ENCODE measurements at regions not wholly inside any gene's neighbourhood (a gene's known extent, or its start where the extent isn't known, plus 50 kb on each side); places are given as distances from the start of the nearest gene placed in this dataset.

- no peak overlapping the region for H3K27ac ChIP-seq (ENCODE audit: low read depth)
- no peak for DNase-seq (ENCODE audit: extremely low spot score)
- no peaks in the 10 kb centered on the region for H3K36me3 ChIP-seq (ENCODE audit: insufficient read depth)
- no peak overlapping the region for H3K4me3 ChIP-seq (ENCODE audit: low read depth, low read length)
- no peaks in the 10 kb centered on the region for H3K4me1 ChIP-seq (ENCODE audit: insufficient read depth)
These were observed 607.2 kb upstream of the CLINT1 start for GRCh38 chr5:158466191-158466590.

- Histone ChIP-seq H3K4me3 (ENCODE audit: low read depth, low read length) (no peak overlapping the region), H3K36me3 (ENCODE audit: insufficient read depth) (no peaks in the 10 kb centered on the region), H3K4me1 (ENCODE audit: insufficient read depth) (no peaks in the 10 kb centered on the region), H3K27ac (ENCODE audit: low read depth) (no peak overlapping the region)
- WGBS: 75% methylated on average over 6 of the region's 6 CpGs
- DNase-seq (ENCODE audit: extremely low spot score): no peak
These were observed 606.4 kb upstream of the CLINT1 start for GRCh38 chr5:158465086-158465972.

GRCh38 chr5:158464383-158464782 lies 605.4 kb upstream of the CLINT1 start:
- H3K27ac ChIP-seq (ENCODE audit: low read depth): no peak overlapping the region
- H3K36me3 ChIP-seq (ENCODE audit: insufficient read depth): no peaks in the 10 kb centered on the region
- H3K4me1 ChIP-seq (ENCODE audit: insufficient read depth): no peaks in the 10 kb centered on the region
- no peak for DNase-seq (ENCODE audit: extremely low spot score)
- no peak overlapping the region for H3K4me3 ChIP-seq (ENCODE audit: low read depth, low read length)
- WGBS: 62% methylated on average over 1 of the region's 1 CpG

- H3K27ac ChIP-seq (ENCODE audit: low read depth): no peak overlapping the region
- H3K36me3 ChIP-seq (ENCODE audit: insufficient read depth): no peaks in the 10 kb centered on the region
- H3K4me1 ChIP-seq (ENCODE audit: insufficient read depth): no peaks in the 10 kb centered on the region
- H3K4me3 ChIP-seq (ENCODE audit: low read depth, low read length): no peak overlapping the region
- no peak for DNase-seq (ENCODE audit: extremely low spot score)
- 71% methylated on average over 4 of the region's 4 CpGs for WGBS
These were observed 605.0 kb upstream of the CLINT1 start for GRCh38 chr5:158463938-158464337.

- H3K27ac ChIP-seq (ENCODE audit: low read depth): no peak overlapping the region
These were observed 604.2 kb upstream of the CLINT1 start for GRCh38 chr5:158463188-158463587.

GRCh38 chr5:158462349-158463114 lies 603.6 kb upstream of the CLINT1 start:
- 72% methylated on average over 9 of the region's 9 CpGs for WGBS
- no peak for DNase-seq (ENCODE audit: extremely low spot score)
- Histone ChIP-seq H3K36me3 (ENCODE audit: insufficient read depth) (no peaks in the 10 kb centered on the region), H3K4me3 (ENCODE audit: low read depth, low read length) (no peak overlapping the region), H3K27ac (ENCODE audit: low read depth) (no peak overlapping the region), H3K4me1 (ENCODE audit: insufficient read depth) (no peaks in the 10 kb centered on the region)

More at GRCh38 chr5:158463188-158463587, 604.2 kb upstream of the CLINT1 start:
- WGBS: 52% methylated on average over 1 of the region's 1 CpG
- no peaks in the 10 kb centered on the region for H3K36me3 ChIP-seq (ENCODE audit: insufficient read depth)
- H3K4me1 ChIP-seq (ENCODE audit: insufficient read depth): no peaks in the 10 kb centered on the region
- DNase-seq (ENCODE audit: extremely low spot score): no peak
- no peak overlapping the region for H3K4me3 ChIP-seq (ENCODE audit: low read depth, low read length)

- Histone ChIP-seq H3K4me1 (ENCODE audit: insufficient read depth) (no peaks in the 10 kb centered on the region), H3K4me3 (ENCODE audit: low read depth, low read length) (no peak overlapping the region), H3K27ac (ENCODE audit: low read depth) (no peak overlapping the region), H3K36me3 (ENCODE audit: insufficient read depth) (no peaks in the 10 kb centered on the region)
- WGBS: 57% methylated on average over 4 of the region's 4 CpGs
- peak; percentile 63 for DNase-seq (ENCODE audit: extremely low spot score)
These were observed 602.4 kb upstream of the CLINT1 start for GRCh38 chr5:158461240-158461854.

GRCh38 chr5:158458086-158458485 lies 599.1 kb upstream of the CLINT1 start:
- Histone ChIP-seq H3K36me3 (ENCODE audit: insufficient read depth) (no peaks in the 10 kb centered on the region), H3K27ac (ENCODE audit: low read depth) (no peak overlapping the region), H3K4me3 (ENCODE audit: low read depth, low read length) (no peak overlapping the region), H3K4me1 (ENCODE audit: insufficient read depth) (no peaks in the 10 kb centered on the region)
- DNase-seq (ENCODE audit: extremely low spot score): no peak
- WGBS: 67% methylated on average over 2 of the region's 2 CpGs

GRCh38 chr5:158456756-158457155 lies 597.8 kb upstream of the CLINT1 start:
- Histone ChIP-seq H3K27ac (ENCODE audit: low read depth) (no peak overlapping the region), H3K4me3 (ENCODE audit: low read depth, low read length) (no peak overlapping the region), H3K36me3 (ENCODE audit: insufficient read depth) (no peaks in the 10 kb centered on the region), H3K4me1 (ENCODE audit: insufficient read depth) (no peaks in the 10 kb centered on the region)
- WGBS: 55% methylated on average over 1 of the region's 1 CpG
- no peak for DNase-seq (ENCODE audit: extremely low spot score)

- WGBS: 79% methylated on average over 3 of the region's 3 CpGs
- Histone ChIP-seq H3K27ac (ENCODE audit: low read depth) (no peak overlapping the region), H3K36me3 (ENCODE audit: insufficient read depth) (no peaks in the 10 kb centered on the region), H3K4me3 (ENCODE audit: low read depth, low read length) (no peak overlapping the region), H3K4me1 (ENCODE audit: insufficient read depth) (no peaks in the 10 kb centered on the region)
- DNase-seq (ENCODE audit: extremely low spot score): no peak
These were observed 597.3 kb upstream of the CLINT1 start for GRCh38 chr5:158456241-158456640.

DNA sequence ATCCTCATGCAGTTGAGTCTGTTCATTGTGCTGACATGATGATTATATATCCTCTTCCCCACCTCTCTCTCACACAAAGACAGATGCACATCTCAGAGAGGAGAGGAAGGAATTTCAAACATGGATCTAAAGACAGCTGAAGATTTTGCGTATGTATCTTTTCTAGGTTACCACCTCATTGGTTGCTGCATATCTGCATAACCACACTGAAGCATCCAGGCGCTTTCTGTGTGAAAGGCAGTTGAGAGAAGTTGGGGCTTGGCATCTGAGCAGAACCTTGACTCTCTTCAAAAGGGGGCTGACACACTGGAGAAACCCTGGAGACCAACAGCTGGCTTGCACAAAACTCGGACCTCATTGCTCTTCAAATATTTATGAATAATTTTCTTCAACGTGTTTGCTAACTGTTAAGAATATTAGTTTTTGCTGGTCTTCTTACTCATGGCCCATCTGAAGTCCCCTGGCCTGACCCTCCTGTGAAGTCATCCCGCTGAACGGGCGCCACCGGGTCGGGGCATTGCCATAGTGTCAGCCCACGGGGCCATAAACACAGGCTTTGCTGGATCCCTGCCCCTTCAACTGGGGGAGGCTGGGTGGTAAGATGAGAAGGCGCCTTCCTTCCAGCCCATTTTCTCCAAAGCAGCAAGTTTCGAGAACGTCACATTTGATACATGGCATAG lies 593.2 kb upstream of the CLINT1 start:
- DNase-seq (ENCODE audit: extremely low spot score): no peak

GRCh38 chr5:158451203-158451992 lies 592.5 kb upstream of the CLINT1 start:
- peak; percentile 62 for DNase-seq (ENCODE audit: extremely low spot score)
- 58% methylated on average over 8 of the region's 8 CpGs for WGBS
- no peaks in the 10 kb centered on the region for H3K36me3 ChIP-seq (ENCODE audit: insufficient read depth)
- no peak overlapping the region for H3K27ac ChIP-seq (ENCODE audit: low read depth)
- no peaks in the 10 kb centered on the region for H3K4me1 ChIP-seq (ENCODE audit: insufficient read depth)
- no peak overlapping the region for H3K4me3 ChIP-seq (ENCODE audit: low read depth, low read length)

More for the DNA sequence above, 593.2 kb upstream of the CLINT1 start:
- WGBS: 83% methylated on average over 13 of the region's 13 CpGs
- Histone ChIP-seq H3K36me3 (ENCODE audit: insufficient read depth) (no peaks in the 10 kb centered on the region), H3K4me3 (ENCODE audit: low read depth, low read length) (no peak overlapping the region), H3K27ac (ENCODE audit: low read depth) (no peak overlapping the region), H3K4me1 (ENCODE audit: insufficient read depth) (no peaks in the 10 kb centered on the region)

DNA sequence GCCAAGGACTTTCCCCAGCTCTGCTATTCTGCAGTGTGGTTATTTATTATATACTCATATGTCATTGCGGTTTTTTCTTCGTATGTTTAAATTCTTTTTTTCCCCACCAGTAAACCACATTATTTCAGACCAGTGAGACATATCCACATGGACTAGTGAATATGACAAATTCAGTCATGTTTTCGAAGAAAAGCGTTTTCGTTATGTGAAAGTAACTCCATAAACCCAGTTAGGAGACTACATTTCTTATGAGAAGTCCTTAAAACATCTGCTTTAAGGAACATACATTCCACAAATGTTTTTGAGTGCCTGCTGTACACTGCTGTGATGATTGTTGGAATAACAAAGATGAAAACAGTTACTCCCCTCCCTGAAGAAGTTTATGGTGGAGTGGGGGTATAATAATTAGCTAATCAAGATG lies 591.8 kb upstream of the CLINT1 start:
- Histone ChIP-seq H3K4me3 (ENCODE audit: low read depth, low read length) (no peak overlapping the region), H3K27ac (ENCODE audit: low read depth) (no peak overlapping the region), H3K4me1 (ENCODE audit: insufficient read depth) (no peaks in the 10 kb centered on the region), H3K36me3 (ENCODE audit: insufficient read depth) (no peaks in the 10 kb centered on the region)
- no peak for DNase-seq (ENCODE audit: extremely low spot score)
- WGBS: 76% methylated on average over 5 of the region's 5 CpGs
